ENCODE measurements at regions not wholly inside any gene's neighbourhood (a gene's known extent, or its start where the extent isn't known, plus 50 kb on each side); places are given as distances from the start of the nearest gene placed in this dataset.

DNA sequence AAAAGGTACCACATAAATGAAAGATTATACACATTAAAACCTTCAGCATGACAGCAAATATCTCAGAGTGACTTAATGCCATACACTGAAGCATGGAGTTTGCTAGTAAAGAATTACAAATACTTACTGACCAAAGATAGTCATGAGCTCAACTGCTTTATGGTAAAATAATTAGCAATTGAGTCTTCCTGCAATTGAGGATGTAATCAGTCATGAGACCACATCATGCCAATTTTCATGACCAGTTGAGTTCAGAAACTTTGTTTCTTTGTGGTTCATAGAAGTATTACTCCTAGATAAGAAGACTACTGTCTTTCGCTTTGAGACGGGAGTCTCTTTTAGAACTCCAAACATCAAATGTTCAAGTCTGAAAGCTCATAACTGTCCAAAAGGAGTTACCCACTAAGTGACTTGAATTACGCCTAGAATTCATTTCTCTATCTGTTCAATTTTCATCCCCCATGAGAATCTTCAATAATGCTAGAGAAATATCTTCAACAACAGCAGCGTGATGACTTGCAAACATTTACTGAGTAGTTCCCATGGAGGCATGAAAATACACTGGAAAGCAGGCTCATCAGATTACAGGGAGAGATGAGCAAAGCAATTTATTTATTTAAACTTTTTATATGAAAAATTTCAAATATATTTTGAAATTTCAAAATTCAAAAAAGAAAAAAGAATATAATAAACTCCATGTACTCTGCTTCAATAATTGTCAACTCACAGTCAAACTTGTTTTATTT lies 120.0 kb downstream of the BTG1 start:
- Histone ChIP-seq H3K9me3 (no peaks in the 10 kb centered on the region), H3K36me3 (no peaks in the 10 kb centered on the region), H3K4me3 (no peak overlapping the region), H3K27me3 (no peaks in the 10 kb centered on the region), H3K27ac (peak overlapping the region in 1 of 2 donors; percentile 20), H3K4me1 (peaks cover 0 to 8% of the 10 kb centered on the region in 2 donors)
- intact Hi-C loops (cut with DNase I; ENCODE audit: low total_unique reads): no loop called here
- no peak for DNase-seq
- TF ChIP-seq CTCF (IDR thresholded peaks at IDR 0.05) (no peak), POLR2A (IDR thresholded peaks at IDR 0.05) (no peak)

GRCh38 chr12:92022093-92022492 lies 123.6 kb downstream of the BTG1 start:
- no peaks in the 10 kb centered on the region for H3K27me3 ChIP-seq
- TF ChIP-seq POLR2A (IDR thresholded peaks at IDR 0.05): no peak
- no peak for TF ChIP-seq CTCF (IDR thresholded peaks at IDR 0.05)
- DNase-seq: no peak

GRCh38 chr12:92021666-92022035 lies 124.0 kb downstream of the BTG1 start:
- H3K4me3 ChIP-seq: no peak overlapping the region
- no peaks in the 10 kb centered on the region for H3K9me3 ChIP-seq
- no peaks in the 10 kb centered on the region for H3K4me1 ChIP-seq
- no peaks in the 10 kb centered on the region for H3K36me3 ChIP-seq
- intact Hi-C loops (cut with DNase I; ENCODE audit: low total_unique reads): no loop called here
- no peak overlapping the region for H3K27ac ChIP-seq
- H3K27me3 ChIP-seq: no peaks in the 10 kb centered on the region
- no peak for DNase-seq
- TF ChIP-seq CTCF (IDR thresholded peaks at IDR 0.05) (no peak), POLR2A (IDR thresholded peaks at IDR 0.05) (no peak)

More at GRCh38 chr12:92022093-92022492, 123.6 kb downstream of the BTG1 start:
- no peaks in the 10 kb centered on the region for H3K4me1 ChIP-seq
- no peaks in the 10 kb centered on the region for H3K9me3 ChIP-seq
- no peak overlapping the region for H3K27ac ChIP-seq
- intact Hi-C loops (cut with DNase I; ENCODE audit: low total_unique reads): no loop called here
- H3K36me3 ChIP-seq: no peaks in the 10 kb centered on the region
- H3K4me3 ChIP-seq: no peak overlapping the region

DNA sequence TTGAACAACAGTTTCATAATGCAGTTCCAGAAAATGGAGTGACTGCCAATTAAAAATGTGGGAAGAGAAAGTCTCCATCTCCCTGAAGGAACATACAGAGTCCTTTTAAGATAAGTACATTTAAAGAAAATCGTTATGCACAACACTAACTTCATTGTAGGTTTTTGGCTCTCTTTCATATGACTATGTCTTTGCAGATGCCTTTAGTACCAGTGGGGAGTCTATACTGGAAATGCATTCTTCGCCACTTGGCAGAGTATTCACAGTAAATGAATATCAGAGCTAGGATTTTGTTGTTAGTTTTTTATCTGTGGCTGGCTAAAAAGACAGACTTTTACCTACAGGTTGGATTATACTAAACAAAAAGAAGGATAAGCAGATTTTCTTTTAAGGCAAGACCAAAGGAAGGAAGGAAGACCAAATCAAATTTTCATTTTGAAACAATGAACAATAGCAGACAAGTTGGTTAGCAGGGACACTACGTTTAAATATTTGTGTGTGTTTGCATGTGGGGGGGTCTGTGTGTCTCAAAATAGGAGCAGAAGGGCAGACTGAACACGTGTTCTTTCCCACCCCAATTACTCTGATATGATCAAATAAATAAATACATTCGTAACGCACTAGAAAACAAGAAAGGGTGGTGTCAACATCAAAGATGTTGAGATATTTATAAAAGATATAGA lies 124.5 kb downstream of the BTG1 start:
- Histone ChIP-seq H3K9me3 (no peaks in the 10 kb centered on the region), H3K27ac (no peak overlapping the region), H3K27me3 (no peaks in the 10 kb centered on the region), H3K4me3 (no peak overlapping the region), H3K36me3 (no peaks in the 10 kb centered on the region), H3K4me1 (no peaks in the 10 kb centered on the region)
- no peak for DNase-seq
- intact Hi-C loops (cut with DNase I; ENCODE audit: low total_unique reads): no loop called here
- TF ChIP-seq POLR2A (IDR thresholded peaks at IDR 0.05) (no peak), CTCF (IDR thresholded peaks at IDR 0.05) (no peak)

- no peaks in the 10 kb centered on the region for H3K9me3 ChIP-seq
- H3K27ac ChIP-seq: no peak overlapping the region
- no peak for DNase-seq
- TF ChIP-seq POLR2A (IDR thresholded peaks at IDR 0.05) (no peak), CTCF (IDR thresholded peaks at IDR 0.05) (no peak)
- H3K4me3 ChIP-seq: no peak overlapping the region
- no peaks in the 10 kb centered on the region for H3K4me1 ChIP-seq
- intact Hi-C loops (cut with DNase I; ENCODE audit: low total_unique reads): no loop called here
- no peaks in the 10 kb centered on the region for H3K36me3 ChIP-seq
- no peaks in the 10 kb centered on the region for H3K27me3 ChIP-seq
Observed at GRCh38 chr12:92019491-92020277, 126.0 kb downstream of the BTG1 start.

Measured in uterus (tissue), 3 donors.